ENCODE measurements at regions not wholly inside any gene's neighbourhood (a gene's known extent, or its start where the extent isn't known, plus 50 kb on each side); places are given as distances from the start of the nearest gene placed in this dataset.

DNA sequence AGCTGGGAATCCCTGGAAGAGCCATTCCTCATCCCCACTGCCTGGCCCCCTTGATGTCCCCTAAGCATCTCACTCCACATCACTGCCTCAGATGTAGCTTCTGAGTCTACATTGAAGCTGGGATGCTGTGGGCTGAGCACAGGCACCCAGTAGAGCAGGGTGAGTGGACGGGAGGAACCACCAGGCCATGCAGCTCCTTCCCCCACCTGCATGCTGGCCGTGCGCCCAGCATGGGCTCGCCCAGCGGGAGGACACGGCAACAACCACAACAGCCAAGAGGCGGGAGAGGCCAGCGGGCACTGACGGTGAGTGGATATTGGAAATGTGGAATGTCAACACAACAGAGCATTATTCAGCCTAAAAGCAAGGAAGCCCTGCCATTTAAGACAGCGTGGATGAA is 310.9 kb downstream of the ADGRD1 start (continued):
- TF ChIP-seq YY1 (IDR thresholded peaks at IDR 0.05; ENCODE audit: low read depth, low read length) = no peak

All from H1 (cell line).